Neural cell (in vitro differentiated cells): ENCODE measurements at regions not wholly inside any gene's neighbourhood (a gene's known extent, or its start where the extent isn't known, plus 50 kb on each side); places are given as distances from the start of the nearest gene placed in this dataset.

ENCODE experiments used
- CTCF ChIP-seq: fragments of 450-650 bp; IDR thresholded peaks from 2 replicates; pipeline ENCODE4 v1.5.1; 2014; ENCODE audit warnings: antibody characterized with exemption, mild to moderate bottlenecking, moderate library complexity; ENCODE audit not compliant: poor library complexity, severe bottlenecking
- EP300 ChIP-seq: fragments of 450-650 bp; conservative IDR thresholded peaks from 2 replicates; pipeline ENCODE4 v1.6.1; 2014; ENCODE audit warnings: antibody characterized with exemption, mild to moderate bottlenecking, moderate library complexity; ENCODE audit not compliant: poor library complexity, severe bottlenecking
- EZH2 ChIP-seq: fragments of 200-600, 300-800 bp; shearing (Covaris generic), sonication (generic); IDR thresholded peaks from 2 replicates; pipeline ENCODE4 v1.6.1; 2014; ENCODE audit warnings: antibody characterized with exemption, low read length, borderline replicate concordance, mild to moderate bottlenecking; ENCODE audit not compliant: insufficient read depth, poor library complexity, severe bottlenecking
- POLR2AphosphoS5 ChIP-seq: IDR thresholded peaks from 2 replicates; pipeline ENCODE4 v1.6.1; 2012
- RAD21 ChIP-seq: fragments of 450-650 bp; conservative IDR thresholded peaks from 2 replicates; pipeline ENCODE4 v1.6.1; 2014; ENCODE audit warnings: antibody characterized with exemption, mild to moderate bottlenecking, moderate library complexity
- TF ChIP-seq, protein P1 (sequence below): IDR thresholded peaks from 2 replicates; pipeline ENCODE4 v1.6.1; 2012; ENCODE audit warnings: borderline replicate concordance

- TF ChIP-seq EZH2 (no peak), CTCF (no peak), EP300 (no peak), RAD21 (no peak), POLR2AphosphoS5 (no peak)
- TF ChIP-seq, protein P1, sequence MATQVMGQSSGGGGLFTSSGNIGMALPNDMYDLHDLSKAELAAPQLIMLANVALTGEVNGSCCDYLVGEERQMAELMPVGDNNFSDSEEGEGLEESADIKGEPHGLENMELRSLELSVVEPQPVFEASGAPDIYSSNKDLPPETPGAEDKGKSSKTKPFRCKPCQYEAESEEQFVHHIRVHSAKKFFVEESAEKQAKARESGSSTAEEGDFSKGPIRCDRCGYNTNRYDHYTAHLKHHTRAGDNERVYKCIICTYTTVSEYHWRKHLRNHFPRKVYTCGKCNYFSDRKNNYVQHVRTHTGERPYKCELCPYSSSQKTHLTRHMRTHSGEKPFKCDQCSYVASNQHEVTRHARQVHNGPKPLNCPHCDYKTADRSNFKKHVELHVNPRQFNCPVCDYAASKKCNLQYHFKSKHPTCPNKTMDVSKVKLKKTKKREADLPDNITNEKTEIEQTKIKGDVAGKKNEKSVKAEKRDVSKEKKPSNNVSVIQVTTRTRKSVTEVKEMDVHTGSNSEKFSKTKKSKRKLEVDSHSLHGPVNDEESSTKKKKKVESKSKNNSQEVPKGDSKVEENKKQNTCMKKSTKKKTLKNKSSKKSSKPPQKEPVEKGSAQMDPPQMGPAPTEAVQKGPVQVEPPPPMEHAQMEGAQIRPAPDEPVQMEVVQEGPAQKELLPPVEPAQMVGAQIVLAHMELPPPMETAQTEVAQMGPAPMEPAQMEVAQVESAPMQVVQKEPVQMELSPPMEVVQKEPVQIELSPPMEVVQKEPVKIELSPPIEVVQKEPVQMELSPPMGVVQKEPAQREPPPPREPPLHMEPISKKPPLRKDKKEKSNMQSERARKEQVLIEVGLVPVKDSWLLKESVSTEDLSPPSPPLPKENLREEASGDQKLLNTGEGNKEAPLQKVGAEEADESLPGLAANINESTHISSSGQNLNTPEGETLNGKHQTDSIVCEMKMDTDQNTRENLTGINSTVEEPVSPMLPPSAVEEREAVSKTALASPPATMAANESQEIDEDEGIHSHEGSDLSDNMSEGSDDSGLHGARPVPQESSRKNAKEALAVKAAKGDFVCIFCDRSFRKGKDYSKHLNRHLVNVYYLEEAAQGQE, result no peak
These were observed 805.6 kb upstream of the KLHL29 start for GRCh38 chr2:22579341-22579740.
